ENCODE measurements at regions not wholly inside any gene's neighbourhood (a gene's known extent, or its start where the extent isn't known, plus 50 kb on each side); places are given as distances from the start of the nearest gene placed in this dataset.

DNA sequence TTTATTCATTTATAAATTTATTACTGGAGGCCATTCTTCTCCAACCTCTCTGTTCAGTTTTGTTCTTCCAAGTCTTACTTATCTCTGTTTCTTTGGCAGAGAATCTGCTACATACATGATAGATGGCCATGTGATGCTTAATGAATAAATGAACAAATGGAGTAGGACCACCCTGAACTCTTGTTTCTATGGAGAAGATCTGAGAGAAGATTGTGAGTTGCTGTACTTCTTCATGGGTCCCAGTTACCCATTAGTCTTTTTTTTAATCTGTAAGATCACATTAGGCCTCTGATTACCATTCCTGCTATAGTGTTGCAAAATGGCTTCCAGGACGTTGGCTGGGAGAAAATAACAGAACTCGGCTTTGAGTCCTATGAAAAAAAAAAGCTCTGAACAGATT lies 191.9 kb upstream of the SYNPR start:
- TF ChIP-seq EZH2phosphoT487 (IDR thresholded peaks at IDR 0.05; ENCODE audit: borderline replicate concordance, low read depth) (no peak), CTCF (IDR thresholded peaks at IDR 0.05) (no peak), POLR2AphosphoS5 (IDR thresholded peaks at IDR 0.05; ENCODE audit: low read depth, low read length) (no peak), FOXM1 (IDR thresholded peaks at IDR 0.05; ENCODE audit: low read depth) (no peak), GABPA (IDR thresholded peaks at IDR 0.05; ENCODE audit: low read depth) (no peak), TCF12 (IDR thresholded peaks at IDR 0.05) (no peak), SIN3A (IDR thresholded peaks at IDR 0.05; ENCODE audit: borderline replicate concordance, low read depth, low read length) (no peak), USF2 (IDR thresholded peaks at IDR 0.05; ENCODE audit: borderline replicate concordance, low read depth, low read length) (no peak), YY1 (IDR thresholded peaks at IDR 0.05; ENCODE audit: low read depth) (no peak), EP300 (IDR thresholded peaks at IDR 0.05; ENCODE audit: borderline replicate concordance in 1 of 2, low read depth in 1 of 2, low read length in 1 of 2) (no peak), TAF1 (IDR thresholded peaks at IDR 0.05; ENCODE audit: borderline replicate concordance, low read depth, low read length) (no peak), ZBTB33 (IDR thresholded peaks at IDR 0.05; ENCODE audit: borderline replicate concordance, low read depth) (no peak)

Measured in SK-N-SH (cell line).